WTC11 (cell line): ENCODE measurements at regions not wholly inside any gene's neighbourhood (a gene's known extent, or its start where the extent isn't known, plus 50 kb on each side); places are given as distances from the start of the nearest gene placed in this dataset.

ENCODE experiments used
- ATAC-seq: fragments of 200-7000 bp; cut with Tn5 transposase; 2 replicates; pipeline ENCODE4 v1.10.0; 2021; ENCODE audit warnings: mild to moderate bottlenecking, moderate library complexity
- CTCF ChIA-PET: fragments of 300-600 bp; sonication (Branson Sonifier 250); formaldehyde crosslinking; loops from one replicate; lab custom pipeline; 2021; ENCODE audit warnings: antibody characterized with exemption; lab: Charles Lee
- POLR2A ChIA-PET: fragments of 350-600 bp; sonication (Branson Sonifier 250); formaldehyde crosslinking; loops from one replicate; lab custom pipeline; 2021; ENCODE audit warnings: antibody characterized with exemption; lab: Charles Lee
- DNase-seq: peaks from one replicate; pipeline ENCODE4 v3.0.0; 2021; ENCODE audit warnings: low spot score
- H3K27ac Mint-ChIP-seq: 2 replicates; pipeline ENCODE4 v1.8.0; 2021; ENCODE audit warnings: mixed read lengths
- H3K27me3 Mint-ChIP-seq: 2 replicates; pipeline ENCODE4 v1.8.0; 2021; ENCODE audit warnings: low read depth, mild to moderate bottlenecking, moderate library complexity, mixed read lengths
- H3K36me3 Mint-ChIP-seq: 2 replicates; pipeline ENCODE4 v1.8.0; 2021; ENCODE audit warnings: mixed read lengths
- H3K4me1 Mint-ChIP-seq: 2 replicates; pipeline ENCODE4 v1.8.0; 2022; ENCODE audit warnings: mixed read lengths
- H3K4me3 Mint-ChIP-seq: 2 replicates; pipeline ENCODE4 v1.8.0; 2021; ENCODE audit warnings: mild to moderate bottlenecking, moderate library complexity, mixed read lengths
- H3K9me3 Mint-ChIP-seq: 2 replicates; pipeline ENCODE4 v1.8.0; 2021; ENCODE audit warnings: mixed read lengths
- AR ChIP-seq: fragments of 250-450 bp; sonication (Bioruptor Pico); IDR thresholded peaks from 2 replicates; pipeline ENCODE4 v1.9.0; 2021; ENCODE audit warnings: mild to moderate bottlenecking
- ATF6 ChIP-seq: sonication (generic); formaldehyde crosslinking; IDR thresholded peaks from 2 replicates; pipeline ENCODE4 v1.8.1; 2023; ENCODE audit warnings: mild to moderate bottlenecking, missing genetic modification reagents
- CTCF ChIP-seq: fragments of 200-600 bp; IDR thresholded peaks from 2 replicates; pipeline ENCODE4 v1.8.0; 2022; ENCODE audit warnings: antibody characterized with exemption
- EMX1 ChIP-seq: fragments of 250-450 bp; sonication (Bioruptor Pico); IDR thresholded peaks from 2 replicates; pipeline ENCODE4 v1.8.0; 2021; ENCODE audit warnings: mild to moderate bottlenecking
- ERG ChIP-seq: fragments of 250-450 bp; sonication (Bioruptor Pico); IDR thresholded peaks from 2 replicates; pipeline ENCODE4 v1.8.0; 2021; ENCODE audit warnings: mild to moderate bottlenecking
- FOXK1 ChIP-seq: sonication (generic); formaldehyde crosslinking; IDR thresholded peaks from 2 replicates; pipeline ENCODE4 v1.8.0; 2022; ENCODE audit warnings: mild to moderate bottlenecking, moderate library complexity, missing genetic modification reagents
- GRHL2 ChIP-seq: fragments of 250-450 bp; sonication (Bioruptor Pico); IDR thresholded peaks from 2 replicates; pipeline ENCODE4 v1.8.0; 2022; ENCODE audit warnings: mild to moderate bottlenecking, moderate library complexity; ENCODE audit not compliant: insufficient replicate concordance, severe bottlenecking
- HMGXB4 ChIP-seq: sonication (generic); formaldehyde crosslinking; IDR thresholded peaks from 2 replicates; pipeline ENCODE4 v1.8.1; 2023; ENCODE audit warnings: mild to moderate bottlenecking, moderate library complexity, missing genetic modification reagents
- JAZF1 ChIP-seq: fragments of 250-450 bp; sonication (Bioruptor Pico); IDR thresholded peaks from 2 replicates; pipeline ENCODE4 v1.9.0; 2021; ENCODE audit warnings: moderate library complexity, mild to moderate bottlenecking, inconsistent platforms
- KAT7 ChIP-seq: sonication (generic); formaldehyde crosslinking; IDR thresholded peaks from 2 replicates; pipeline ENCODE4 v1.8.1; 2023; ENCODE audit warnings: missing genetic modification reagents, mild to moderate bottlenecking, borderline replicate concordance
- MXD4 ChIP-seq: fragments of 250-450 bp; sonication (Bioruptor Pico); IDR thresholded peaks from 2 replicates; pipeline ENCODE4 v1.8.0; 2021; ENCODE audit warnings: mild to moderate bottlenecking, moderate library complexity, borderline replicate concordance
- MYBL2 ChIP-seq: sonication (generic); formaldehyde crosslinking; IDR thresholded peaks from 2 replicates; pipeline ENCODE4 v1.8.1; 2023; ENCODE audit warnings: mild to moderate bottlenecking, moderate library complexity, missing genetic modification reagents
- ZNF281 ChIP-seq: sonication (generic); formaldehyde crosslinking; IDR thresholded peaks from 2 replicates; pipeline ENCODE4 v1.8.0; 2023; ENCODE audit warnings: mild to moderate bottlenecking, missing genetic modification reagents

- no peak for TF ChIP-seq ZNF281 (CRISPR knock-in tag)
- no peak for TF ChIP-seq GRHL2 (CRISPR knock-in tag)
Measured at GRCh38 chr1:80274256-80274655, 1267.7 kb upstream of the ADGRL4 start (continued).

GRCh38 chr1:80272495-80272894, 1266.0 kb upstream of the ADGRL4 start:
- H3K27me3 Mint-ChIP-seq = no peaks in the 10 kb centered on the region
- no peaks in the 10 kb centered on the region for H3K9me3 Mint-ChIP-seq
- no peak overlapping the region for H3K27ac Mint-ChIP-seq
- ChIA-PET POLR2A (no interaction called here), CTCF (no interaction called here)
- H3K36me3 Mint-ChIP-seq = no peaks in the 10 kb centered on the region
- ATAC-seq = no peak
- H3K4me1 Mint-ChIP-seq = peaks cover 8% of the 10 kb centered on the region
- no peak overlapping the region for H3K4me3 Mint-ChIP-seq
- TF ChIP-seq CTCF (no peak), ERG (no peak)
- no peak for DNase-seq

GRCh38 chr1:80258659-80259058, 1252.1 kb upstream of the ADGRL4 start:
- no peak overlapping the region for H3K27ac Mint-ChIP-seq
- ChIA-PET POLR2A (no interaction called here), CTCF (no interaction called here)
- no peaks in the 10 kb centered on the region for H3K4me1 Mint-ChIP-seq
- H3K36me3 Mint-ChIP-seq = peaks cover 22% of the 10 kb centered on the region
- no peaks in the 10 kb centered on the region for H3K27me3 Mint-ChIP-seq
- no peak overlapping the region for H3K4me3 Mint-ChIP-seq
- H3K9me3 Mint-ChIP-seq = peaks cover 27% of the 10 kb centered on the region
- DNase-seq (no peak), ATAC-seq (no peak)
- TF ChIP-seq KAT7 (CRISPR knock-in tag) = no peak
- TF ChIP-seq ZNF281 (CRISPR knock-in tag) = no peak
- TF ChIP-seq ERG = no peak
- no peak for TF ChIP-seq FOXK1
- no peak for TF ChIP-seq AR
- TF ChIP-seq ATF6 (CRISPR knock-in tag) = no peak
- no peak for TF ChIP-seq JAZF1 (CRISPR knock-in tag)
- no peak for TF ChIP-seq EMX1 (CRISPR knock-in tag)
- TF ChIP-seq HMGXB4 = no peak
- no peak for TF ChIP-seq MYBL2 (CRISPR knock-in tag)
- no peak for TF ChIP-seq MXD4 (CRISPR knock-in tag)
- TF ChIP-seq, all 79 proteins: peak for 0
